Endothelial cell of umbilical vein (primary cell): ENCODE measurements at regions not wholly inside any gene's neighbourhood (a gene's known extent, or its start where the extent isn't known, plus 50 kb on each side); places are given as distances from the start of the nearest gene placed in this dataset.

Experiments
- BruUV-seq: library from RNA; stranded (reverse); fragments of 400-500 nt; replicated peaks from 2 replicates; lab custom pipeline; 2021; lab: Mats Ljungman, UMichigan
- CTCF ChIA-PET: fragments of 300-600, 350-600 bp; sonication (Branson Sonifier 250); formaldehyde crosslinking; loops from one replicate; lab custom pipeline; 2021; ENCODE audit warnings: antibody characterized with exemption, inconsistent platforms; lab: Charles Lee
- POLR2A ChIA-PET: fragments of 300-600, 350-600 bp; sonication (Branson Sonifier 250); formaldehyde crosslinking; loops from one replicate; lab custom pipeline; 2021; ENCODE audit warnings: antibody characterized with exemption, inconsistent platforms; lab: Charles Lee
- DNase-seq: peaks from one replicate; pipeline ENCODE4 v3.0.0-alpha.2; 2011; ENCODE audit warnings: low read depth, low spot score
- FAIRE-seq: peaks from 2 replicates; lab custom pipeline; 2011; peaks lifted over from hg19 to GRCh38; lab: Jason Lieb, UNC
- H2AFZ ChIP-seq: 2 replicates; pipeline ENCODE4 v1.6.0; 2012; ENCODE audit warnings: low read depth, low read length, control low read depth, inconsistent platforms
- H3K27ac ChIP-seq: 2 replicates; pipeline ENCODE4 v1.5.1; 2011; ENCODE audit warnings: low read depth, mild to moderate bottlenecking, control low read depth, low read length, moderate library complexity; ENCODE audit not compliant: insufficient read depth
- H3K27me3 ChIP-seq, 2 experiments: 2 replicates each; pipeline versions ENCODE4 v1.6.0 to v1.6.1; 2011; ENCODE audit warnings: low read length in 2 of 2, mixed read lengths in 1 of 2; ENCODE audit not compliant: control insufficient read depth in 2 of 2, insufficient read depth in 2 of 2
- H3K36me3 ChIP-seq, 2 experiments: 2 replicates in 1 of 2; 3 replicates in 1 of 2; pipeline ENCODE4 v1.5.1; 2011; ENCODE audit warnings: low read length in 2 of 2, mild to moderate bottlenecking in 1 of 2, moderate library complexity in 1 of 2; ENCODE audit not compliant: control insufficient read depth in 2 of 2, insufficient read depth in 2 of 2; ENCODE audit errors: extremely low read depth in 1 of 2
- H3K4me1 ChIP-seq: 3 replicates; pipeline ENCODE4 v1.5.1; 2011; ENCODE audit warnings: mild to moderate bottlenecking, low read length; ENCODE audit not compliant: control insufficient read depth, insufficient read depth; ENCODE audit errors: extremely low read depth
- H3K4me2 ChIP-seq: 2 replicates; pipeline ENCODE4 v1.6.1; 2011; ENCODE audit warnings: low read length, control low read depth, mixed read lengths; ENCODE audit not compliant: insufficient read depth
- H3K4me3 ChIP-seq, 3 experiments: fragments of 200-600 bp in 1 of 3; sonication (generic), shearing (Covaris generic) in 1 of 3; replicated peaks in 1 of 3; 2 replicates each; pipeline ENCODE4 v1.5.1; 2011 to 2016; ENCODE audit warnings: control low read depth in 3 of 3, low read length in 3 of 3, mild to moderate bottlenecking in 2 of 3, inconsistent platforms in 1 of 3, low read depth in 1 of 3, moderate library complexity in 1 of 3; ENCODE audit not compliant: insufficient read depth in 1 of 3
- H3K79me2 ChIP-seq: 2 replicates; pipeline ENCODE4 v1.6.0; 2012; ENCODE audit warnings: low read length, inconsistent platforms; ENCODE audit not compliant: control insufficient read depth, insufficient read depth
- H3K9ac ChIP-seq: replicated peaks from 2 replicates; pipeline ENCODE3; 2011; ENCODE audit warnings: low read length, control low read depth; ENCODE audit not compliant: insufficient read depth; ENCODE audit errors: extremely low read depth
- H3K9me1 ChIP-seq: replicated peaks from 3 replicates; pipeline ENCODE4 v1.6.0; 2011; ENCODE audit warnings: mild to moderate bottlenecking, low read length; ENCODE audit not compliant: control insufficient read depth, insufficient read depth; ENCODE audit errors: extremely low read depth
- H3K9me3 ChIP-seq: replicated peaks from 2 replicates; pipeline ENCODE4 v1.5.1; 2012; ENCODE audit warnings: low read length, inconsistent platforms; ENCODE audit not compliant: control insufficient read depth, insufficient read depth
- H4K20me1 ChIP-seq: replicated peaks from 2 replicates; pipeline ENCODE3; 2011; ENCODE audit warnings: mild to moderate bottlenecking, low read length; ENCODE audit not compliant: control insufficient read depth, insufficient read depth; ENCODE audit errors: extremely low read depth
- EZH2 ChIP-seq: IDR thresholded peaks from 2 replicates; pipeline ENCODE4 v1.6.1; 2012; ENCODE audit warnings: borderline replicate concordance, low read depth, mild to moderate bottlenecking, moderate library complexity, low read length, inconsistent platforms; ENCODE audit not compliant: severe bottlenecking
- FOS ChIP-seq: IDR thresholded peaks from 2 replicates; pipeline ENCODE4 v1.6.1; 2011; ENCODE audit warnings: mild to moderate bottlenecking, low read length, moderate library complexity, borderline replicate concordance; ENCODE audit not compliant: insufficient read depth
- GATA2 ChIP-seq: IDR thresholded peaks from 2 replicates; pipeline ENCODE4 v1.7.0; 2011; ENCODE audit warnings: low read depth, mild to moderate bottlenecking, moderate library complexity, mixed read lengths, low read length; ENCODE audit not compliant: insufficient read length, insufficient read depth
- JUN ChIP-seq: IDR thresholded peaks from 2 replicates; pipeline ENCODE4 v1.6.1; 2011; ENCODE audit warnings: borderline replicate concordance, low read depth; ENCODE audit not compliant: insufficient read length, insufficient read depth
- MYC ChIP-seq: IDR thresholded peaks from one replicate; pipeline ENCODE4 v1.6.1; 2011; ENCODE audit warnings: mild to moderate bottlenecking, low read depth, low read length
- POLR2A ChIP-seq: IDR thresholded peaks from 2 replicates; pipeline ENCODE4 v1.6.1; 2012; ENCODE audit warnings: low read depth, mild to moderate bottlenecking, control low read depth, low read length
- POLR2AphosphoS5 ChIP-seq: IDR thresholded peaks from 2 replicates; pipeline ENCODE4 v1.6.1; 2012; ENCODE audit warnings: low read depth, mild to moderate bottlenecking, control low read depth, low read length, moderate library complexity; ENCODE audit not compliant: insufficient read depth
- dilution Hi-C: fragments of 300-500 bp; cut with MboI; formaldehyde crosslinking; loops from one replicate; pipeline ENCODE4 v1.15.0; 2019; ENCODE audit warnings: low sequenced_read_pairs; ENCODE audit not compliant: extremely low pct_ligation_motif_present
- intact Hi-C: fragments of 100-400 bp; cut with micrococcal nuclease; formaldehyde crosslinking; loops from one replicate; pipeline ENCODE4 v1.10.0; 2022
- TF ChIP-seq, protein P1 (sequence below), 2 donors: IDR thresholded peaks; 1 replicate in 1 of 2; 2 replicates in 1 of 2; pipeline ENCODE4 v1.5.1; 2011; ENCODE audit warnings: low read length in 2 of 2, mild to moderate bottlenecking in 2 of 2, moderate library complexity in 2 of 2, control low read depth in 1 of 2, inconsistent platforms in 1 of 2, low read depth in 1 of 2; ENCODE audit not compliant: insufficient read depth in 1 of 2; ENCODE audit errors: extremely low read depth in 1 of 2
- TF ChIP-seq, protein P2 (sequence below): IDR thresholded peaks from 2 replicates; pipeline ENCODE4 v1.6.1; 2011; ENCODE audit not compliant: insufficient read depth, insufficient read length

DNA sequence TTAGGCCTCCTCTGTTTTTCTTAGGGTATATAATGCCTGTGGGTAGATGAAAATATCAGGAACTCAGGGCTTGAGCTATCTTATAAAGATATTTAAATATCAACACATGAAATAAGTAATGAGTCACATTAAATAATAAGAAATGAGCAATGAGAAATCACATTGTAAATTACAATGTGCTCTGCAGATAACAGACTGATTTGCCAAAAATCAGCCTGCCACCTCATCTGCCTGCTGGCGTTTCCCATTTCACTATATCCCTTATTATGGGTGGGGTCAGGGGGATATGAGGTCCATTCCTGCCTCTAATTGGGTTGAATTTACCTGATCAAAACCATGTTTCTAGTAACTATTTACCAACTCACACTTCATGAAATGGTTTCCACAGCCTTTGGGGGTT is 335.2 kb downstream of the CDC5L start:
- intact Hi-C loops: no loop called here

DNA sequence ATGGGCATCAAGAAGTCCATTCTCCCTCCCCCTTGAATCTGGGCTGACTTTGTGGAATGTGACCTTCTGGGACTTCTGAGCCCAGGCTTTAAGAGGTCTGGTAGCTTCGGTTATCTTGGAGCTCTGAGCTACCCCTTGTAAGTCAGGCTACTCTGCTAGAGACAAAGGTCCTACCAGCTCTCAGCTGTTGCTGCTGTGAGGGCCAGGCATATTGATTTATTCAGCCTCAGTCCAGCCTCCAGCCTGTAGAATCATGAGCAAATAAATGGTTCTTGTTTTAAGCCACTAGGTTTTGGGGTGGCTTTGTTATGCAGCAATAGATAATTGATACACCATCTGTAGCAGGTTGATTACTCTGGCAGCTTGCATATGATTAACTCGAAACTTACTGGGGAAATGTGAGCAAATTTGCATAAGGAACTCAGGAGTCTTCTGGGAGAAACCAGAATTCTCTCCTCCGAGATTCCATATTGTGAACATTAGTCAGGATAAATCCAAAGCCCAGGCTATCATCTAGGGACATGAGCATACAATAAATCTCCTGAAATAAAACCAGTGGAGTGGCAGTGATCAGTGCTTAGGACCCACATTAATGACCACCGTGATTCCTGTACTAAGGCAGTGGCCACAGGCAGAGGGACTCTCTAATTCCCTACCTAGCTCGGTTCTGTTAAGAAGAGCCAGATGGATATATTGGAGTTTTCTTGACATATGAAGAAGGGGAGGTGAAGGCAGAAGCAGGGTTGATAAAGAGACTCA is 336.1 kb downstream of the CDC5L start:
- ChIA-PET CTCF (no interaction called here), POLR2A (no interaction called here)
- Histone ChIP-seq H3K9ac (no peak overlapping the region), H3K4me1 (no peaks in the 10 kb centered on the region), H3K27me3 (no peaks in the 10 kb centered on the region), H3K4me2 (no peak overlapping the region), H2AFZ (no peak overlapping the region), H3K36me3 (no peaks in the 10 kb centered on the region), H3K27ac (no peak overlapping the region), H3K79me2 (no peaks in the 10 kb centered on the region), H3K9me3 (no peaks in the 10 kb centered on the region), H4K20me1 (no peaks in the 10 kb centered on the region), H3K4me3 (no peak overlapping the region), H3K9me1 (no peaks in the 10 kb centered on the region)
- DNase-seq (no peak), FAIRE-seq (no peak)
- TF ChIP-seq, protein P1, sequence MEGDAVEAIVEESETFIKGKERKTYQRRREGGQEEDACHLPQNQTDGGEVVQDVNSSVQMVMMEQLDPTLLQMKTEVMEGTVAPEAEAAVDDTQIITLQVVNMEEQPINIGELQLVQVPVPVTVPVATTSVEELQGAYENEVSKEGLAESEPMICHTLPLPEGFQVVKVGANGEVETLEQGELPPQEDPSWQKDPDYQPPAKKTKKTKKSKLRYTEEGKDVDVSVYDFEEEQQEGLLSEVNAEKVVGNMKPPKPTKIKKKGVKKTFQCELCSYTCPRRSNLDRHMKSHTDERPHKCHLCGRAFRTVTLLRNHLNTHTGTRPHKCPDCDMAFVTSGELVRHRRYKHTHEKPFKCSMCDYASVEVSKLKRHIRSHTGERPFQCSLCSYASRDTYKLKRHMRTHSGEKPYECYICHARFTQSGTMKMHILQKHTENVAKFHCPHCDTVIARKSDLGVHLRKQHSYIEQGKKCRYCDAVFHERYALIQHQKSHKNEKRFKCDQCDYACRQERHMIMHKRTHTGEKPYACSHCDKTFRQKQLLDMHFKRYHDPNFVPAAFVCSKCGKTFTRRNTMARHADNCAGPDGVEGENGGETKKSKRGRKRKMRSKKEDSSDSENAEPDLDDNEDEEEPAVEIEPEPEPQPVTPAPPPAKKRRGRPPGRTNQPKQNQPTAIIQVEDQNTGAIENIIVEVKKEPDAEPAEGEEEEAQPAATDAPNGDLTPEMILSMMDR (IDR thresholded peaks at IDR 0.05; ENCODE audit: extremely low read depth in 1 of 2, insufficient read depth in 1 of 2, low read depth in 1 of 2, low read length in 2 of 2): no peak
- TF ChIP-seq EZH2 (no peak), MYC (no peak), GATA2 (no peak), POLR2A (no peak), FOS (no peak), POLR2AphosphoS5 (no peak), JUN (no peak)
- TF ChIP-seq, protein P2, sequence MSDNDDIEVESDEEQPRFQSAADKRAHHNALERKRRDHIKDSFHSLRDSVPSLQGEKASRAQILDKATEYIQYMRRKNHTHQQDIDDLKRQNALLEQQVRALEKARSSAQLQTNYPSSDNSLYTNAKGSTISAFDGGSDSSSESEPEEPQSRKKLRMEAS: no peak
- no TSS peak for BruUV-seq
- dilution Hi-C loops (no loop called here), intact Hi-C loops (no loop called here)

More for the DNA sequence above, 335.2 kb downstream of the CDC5L start:
- Histone ChIP-seq H4K20me1 (no peaks in the 10 kb centered on the region), H3K27ac (no peak overlapping the region), H3K36me3 (no peaks in the 10 kb centered on the region), H3K4me2 (no peak overlapping the region), H3K27me3 (no peaks in the 10 kb centered on the region), H3K4me3 (no peak overlapping the region), H3K9me3 (no peaks in the 10 kb centered on the region), H3K4me1 (no peaks in the 10 kb centered on the region), H3K9ac (no peak overlapping the region), H2AFZ (no peak overlapping the region), H3K79me2 (no peaks in the 10 kb centered on the region), H3K9me1 (no peaks in the 10 kb centered on the region)
- BruUV-seq: no TSS peak
- no peak for TF ChIP-seq EZH2
- TF ChIP-seq, protein P1 (IDR thresholded peaks at IDR 0.05; ENCODE audit: extremely low read depth in 1 of 2, insufficient read depth in 1 of 2, low read depth in 1 of 2, low read length in 2 of 2): no peak
- no peak for FAIRE-seq
- DNase-seq: no peak
- dilution Hi-C loops: no loop called here
- ChIA-PET POLR2A (no interaction called here), CTCF (interaction anchor here (1.0 kb wide), 1 partner anchor 247 kb away, joined by 5 read pairs; no protein-coding TSS in a partner anchor)
